Epithelial cell of proximal tubule (primary cell): ENCODE measurements at regions not wholly inside any gene's neighbourhood (a gene's known extent, or its start where the extent isn't known, plus 50 kb on each side); places are given as distances from the start of the nearest gene placed in this dataset.

Experiments
- DNase-seq: peaks from one replicate; pipeline ENCODE4 v3.0.0-alpha.2; 2011; ENCODE audit warnings: low read depth
- H3K4me3 ChIP-seq: 2 replicates; pipeline ENCODE4 v1.5.1; 2011; ENCODE audit warnings: low read depth, mild to moderate bottlenecking, low read length
- CTCF ChIP-seq: conservative IDR thresholded peaks from 2 replicates; pipeline ENCODE4 v1.5.1; 2012; ENCODE audit warnings: low read depth, mild to moderate bottlenecking, low read length

GRCh38 chr13:111898956-111899713 lies 167.8 kb upstream of the SOX1 start:
- no peak overlapping the region for H3K4me3 ChIP-seq
- TF ChIP-seq CTCF, result no peak
- no peak for DNase-seq

GRCh38 chr13:111899714-111900389 lies 167.1 kb upstream of the SOX1 start:
- no peak for TF ChIP-seq CTCF
- DNase-seq, result no peak

GRCh38 chr13:111900390-111901131 lies 166.4 kb upstream of the SOX1 start:
- no peak for TF ChIP-seq CTCF
- no peak overlapping the region for H3K4me3 ChIP-seq
- no peak for DNase-seq

More at GRCh38 chr13:111899714-111900389, 167.1 kb upstream of the SOX1 start:
- no peak overlapping the region for H3K4me3 ChIP-seq

- TF ChIP-seq CTCF, result no peak
- H3K4me3 ChIP-seq, result no peak overlapping the region
- DNase-seq, result no peak
Measured at GRCh38 chr13:111901267-111901915, 165.6 kb upstream of the SOX1 start.

GRCh38 chr13:111902726-111903125 lies 164.2 kb upstream of the SOX1 start:
- TF ChIP-seq CTCF, result no peak
- no peak for DNase-seq
- H3K4me3 ChIP-seq, result no peak overlapping the region

- H3K4me3 ChIP-seq, result no peak overlapping the region
- no peak for DNase-seq
- no peak for TF ChIP-seq CTCF
Measured at GRCh38 chr13:111903143-111903542, 163.8 kb upstream of the SOX1 start.
